ENCODE measurements at regions not wholly inside any gene's neighbourhood (a gene's known extent, or its start where the extent isn't known, plus 50 kb on each side); places are given as distances from the start of the nearest gene placed in this dataset.

- TF ChIP-seq EZH2 (IDR thresholded peaks at IDR 0.05; ENCODE audit: borderline replicate concordance, low read depth, low read length, poor library complexity, severe bottlenecking) (no peak), CTCF (conservative IDR thresholded peaks at IDR 0.05; ENCODE audit: low read depth, low read length) (no peak)
Observed at GRCh38 chr5:82601077-82601476, 322.9 kb upstream of the RPS23 start.

Data from A673 (cell line).